Loucy (cell line): ENCODE measurements at regions not wholly inside any gene's neighbourhood (a gene's known extent, or its start where the extent isn't known, plus 50 kb on each side); places are given as distances from the start of the nearest gene placed in this dataset.

Source experiments
- EZH2phosphoT487 ChIP-seq: fragments of 200-600 bp; IDR thresholded peaks from 2 replicates; pipeline ENCODE4 v1.6.1; 2018; ENCODE audit warnings: antibody characterized with exemption, mild to moderate bottlenecking, moderate library complexity, borderline replicate concordance
- TF ChIP-seq, protein P1 (sequence below): fragments of 200-600 bp; sonication (generic); conservative IDR thresholded peaks from 2 replicates; pipeline ENCODE4 v1.5.1; 2014; ENCODE audit warnings: mild to moderate bottlenecking, antibody characterized with exemption, low read length

DNA sequence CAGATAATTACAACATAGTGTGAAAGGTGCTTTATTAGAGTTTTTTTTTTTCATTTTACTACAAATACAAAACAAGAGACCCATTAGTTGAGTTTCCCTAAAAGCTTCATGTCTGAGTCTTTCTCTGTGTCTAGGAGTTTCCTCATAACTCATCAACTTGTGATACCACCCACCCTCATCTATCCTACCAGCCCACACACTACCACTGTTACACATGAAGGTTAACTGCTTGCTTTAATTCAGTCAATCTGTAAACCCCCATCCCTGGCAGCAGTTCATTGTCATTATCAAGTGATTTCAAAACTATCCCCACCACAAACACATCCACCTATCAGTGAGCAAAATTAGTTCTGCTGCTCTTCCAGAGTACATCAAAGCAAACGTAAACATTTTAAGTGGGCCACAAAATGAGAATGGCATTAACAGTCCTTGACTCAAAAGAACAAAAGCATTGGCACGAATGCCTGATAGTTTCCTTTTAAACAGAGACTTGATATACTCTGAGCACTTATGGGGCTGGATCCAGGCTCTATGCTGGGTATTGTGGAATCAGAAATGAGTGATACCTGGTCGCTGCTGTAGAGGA is 331.6 kb upstream of the FAM241A start:
- TF ChIP-seq, protein P1, sequence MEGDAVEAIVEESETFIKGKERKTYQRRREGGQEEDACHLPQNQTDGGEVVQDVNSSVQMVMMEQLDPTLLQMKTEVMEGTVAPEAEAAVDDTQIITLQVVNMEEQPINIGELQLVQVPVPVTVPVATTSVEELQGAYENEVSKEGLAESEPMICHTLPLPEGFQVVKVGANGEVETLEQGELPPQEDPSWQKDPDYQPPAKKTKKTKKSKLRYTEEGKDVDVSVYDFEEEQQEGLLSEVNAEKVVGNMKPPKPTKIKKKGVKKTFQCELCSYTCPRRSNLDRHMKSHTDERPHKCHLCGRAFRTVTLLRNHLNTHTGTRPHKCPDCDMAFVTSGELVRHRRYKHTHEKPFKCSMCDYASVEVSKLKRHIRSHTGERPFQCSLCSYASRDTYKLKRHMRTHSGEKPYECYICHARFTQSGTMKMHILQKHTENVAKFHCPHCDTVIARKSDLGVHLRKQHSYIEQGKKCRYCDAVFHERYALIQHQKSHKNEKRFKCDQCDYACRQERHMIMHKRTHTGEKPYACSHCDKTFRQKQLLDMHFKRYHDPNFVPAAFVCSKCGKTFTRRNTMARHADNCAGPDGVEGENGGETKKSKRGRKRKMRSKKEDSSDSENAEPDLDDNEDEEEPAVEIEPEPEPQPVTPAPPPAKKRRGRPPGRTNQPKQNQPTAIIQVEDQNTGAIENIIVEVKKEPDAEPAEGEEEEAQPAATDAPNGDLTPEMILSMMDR: no peak
- TF ChIP-seq EZH2phosphoT487: no peak
